ENCODE measurements at regions not wholly inside any gene's neighbourhood (a gene's known extent, or its start where the extent isn't known, plus 50 kb on each side); places are given as distances from the start of the nearest gene placed in this dataset.
"Not testable (repeated sequence)": the region's sequence is repeated elsewhere in the genome, so short reads cannot be mapped to it uniquely, and the experiment has no call there.

DNA sequence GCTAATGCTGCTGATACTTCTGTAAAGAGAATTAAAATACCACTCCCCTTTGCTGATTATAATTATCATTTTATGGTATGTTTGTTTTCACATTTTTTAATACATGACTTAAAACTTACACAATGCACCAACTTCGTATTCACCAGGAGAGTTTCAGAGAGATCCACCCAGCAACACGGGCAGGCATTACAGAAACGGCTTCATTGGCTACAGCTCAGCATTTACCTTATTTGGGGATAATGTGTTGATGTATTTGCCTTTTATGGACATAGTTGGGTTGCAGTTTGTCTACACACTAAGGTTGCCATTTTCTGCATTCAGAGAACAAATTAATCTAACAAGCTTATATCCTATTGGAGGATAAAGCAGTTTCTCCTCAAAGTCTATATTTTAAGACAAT, 423.6 kb downstream of the PRDM9 start:
- no peak overlapping the region for H3K4me3 Mint-ChIP-seq
- no peaks in the 10 kb centered on the region for H3K4me1 Mint-ChIP-seq
- H3K36me3 Mint-ChIP-seq, result no peaks in the 10 kb centered on the region
- H3K27ac Mint-ChIP-seq, result no peak overlapping the region
- DNase-seq, result no peak
- POLR2A ChIA-PET, result no interaction called here
- no peak for ATAC-seq
- no peaks in the 10 kb centered on the region for H3K27me3 Mint-ChIP-seq
- H3K9me3 Mint-ChIP-seq, result peaks cover 8 to 33% (median 18%) of the 10 kb centered on the region in 9 donors

- ATAC-seq (peak; percentile 66 to 69), DNase-seq (peak in 3 of 10 donors; percentile 0 to 26 (median 3))
- Mint-ChIP-seq H3K27ac (peak overlapping the region in 2 of 10 donors; percentile 73 to 78), H3K9me3 (peaks cover 0 to 43% (median 22%) of the 10 kb centered on the region in 9 donors), H3K4me3 (peak overlapping the region in 6 of 10 donors; percentile 49 to 88 (median 68))
- H3K4me1 Mint-ChIP-seq, H3K36me3 Mint-ChIP-seq, POLR2A ChIA-PET, H3K27me3 Mint-ChIP-seq: not testable (repeated sequence)
These were observed 444.0 kb downstream of the PRDM9 start for GRCh38 chr5:23951261-23951928.

DNA sequence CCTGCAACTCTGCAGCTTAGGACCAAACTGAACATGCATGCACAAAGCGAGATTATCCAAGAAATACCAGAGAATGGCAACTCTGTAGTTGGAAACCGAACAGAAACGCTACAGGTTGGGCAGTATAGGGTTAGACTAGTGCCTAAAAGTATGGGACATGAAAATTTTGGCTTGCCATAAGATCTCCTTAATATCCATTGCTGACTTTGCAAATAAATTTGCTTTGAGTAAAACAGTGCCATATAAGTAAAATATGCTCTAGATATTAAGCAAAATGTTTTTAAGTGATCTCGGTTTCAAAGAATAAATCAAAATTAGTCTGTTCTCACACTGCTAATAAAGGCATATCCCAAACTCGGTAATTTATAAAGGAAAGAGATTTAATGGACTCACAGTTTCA, 456.0 kb downstream of the PRDM9 start:
- Mint-ChIP-seq H3K9me3 (peaks cover 0 to 34% (median 13%) of the 10 kb centered on the region in 9 donors), H3K4me1 (no peaks in the 10 kb centered on the region), H3K36me3 (peaks cover 0 to 2% (median 0%) of the 10 kb centered on the region in 3 donors), H3K27ac (no peak overlapping the region), H3K27me3 (no peaks in the 10 kb centered on the region), H3K4me3 (no peak overlapping the region)
- POLR2A ChIA-PET, result no interaction called here
- no peak for ATAC-seq
- DNase-seq, result no peak

DNA sequence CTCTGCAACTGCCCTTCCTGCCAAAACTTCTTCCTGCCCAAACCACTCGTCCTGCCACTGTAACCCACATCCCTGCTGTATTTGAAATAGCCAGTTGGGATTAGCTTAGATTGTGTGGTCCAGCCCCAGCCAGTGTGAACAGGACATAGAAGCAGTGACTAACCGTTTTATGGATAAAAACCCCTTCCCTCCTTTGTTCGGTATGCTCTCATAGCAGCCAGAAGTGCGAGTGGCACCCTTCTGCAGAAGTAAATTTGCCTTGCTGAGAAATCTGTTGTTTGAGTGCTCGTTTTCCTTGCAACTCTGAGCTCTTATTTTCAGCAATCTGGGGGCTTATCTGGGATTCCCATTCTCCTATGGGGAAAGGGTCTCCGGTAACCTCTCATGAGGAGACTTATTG, 470.0 kb downstream of the PRDM9 start:
- POLR2A ChIA-PET, result no interaction called here
- Mint-ChIP-seq H3K9me3 (peaks cover 15 to 61% (median 33%) of the 10 kb centered on the region in 9 donors), H3K36me3 (peaks cover 0 to 29% (median 0%) of the 10 kb centered on the region in 3 donors), H3K27me3 (no peaks in the 10 kb centered on the region), H3K4me1 (no peaks in the 10 kb centered on the region), H3K27ac (no peak overlapping the region), H3K4me3 (no peak overlapping the region)
- no peak for DNase-seq
- ATAC-seq, result no peak

- peaks cover 15 to 57% (median 33%) of the 10 kb centered on the region in 9 donors for H3K9me3 Mint-ChIP-seq
- no peak for DNase-seq
- H3K36me3 Mint-ChIP-seq, result peaks cover 0 to 29% (median 0%) of the 10 kb centered on the region in 3 donors
- H3K4me3 Mint-ChIP-seq, result no peak overlapping the region
- ATAC-seq, result no peak
- POLR2A ChIA-PET, result no interaction called here
- H3K27me3 Mint-ChIP-seq, result no peaks in the 10 kb centered on the region
- no peaks in the 10 kb centered on the region for H3K4me1 Mint-ChIP-seq
- H3K27ac Mint-ChIP-seq, result no peak overlapping the region
These were observed 470.6 kb downstream of the PRDM9 start for GRCh38 chr5:23977997-23978396.

GRCh38 chr5:23991406-23991805, 484.0 kb downstream of the PRDM9 start:
- POLR2A ChIA-PET, result no interaction called here
- Mint-ChIP-seq H3K9me3 (peaks cover 2 to 34% (median 9%) of the 10 kb centered on the region in 9 donors), H3K4me3 (no peak overlapping the region), H3K36me3 (peaks cover 0 to 4% (median 0%) of the 10 kb centered on the region in 3 donors), H3K4me1 (no peaks in the 10 kb centered on the region), H3K27me3 (no peaks in the 10 kb centered on the region), H3K27ac (no peak overlapping the region)
- DNase-seq (no peak), ATAC-seq (no peak)

GRCh38 chr5:23994581-23995370, 487.4 kb downstream of the PRDM9 start:
- Mint-ChIP-seq H3K27ac (no peak overlapping the region), H3K9me3 (peaks cover 0 to 38% (median 11%) of the 10 kb centered on the region in 9 donors), H3K4me1 (no peaks in the 10 kb centered on the region), H3K27me3 (no peaks in the 10 kb centered on the region), H3K4me3 (no peak overlapping the region), H3K36me3 (peaks cover 0 to 7% (median 4%) of the 10 kb centered on the region in 3 donors)
- POLR2A ChIA-PET, result no interaction called here
- ATAC-seq (no peak), DNase-seq (no peak)

- H3K9me3 Mint-ChIP-seq, result peaks cover 0 to 30% (median 13%) of the 10 kb centered on the region in 9 donors
- ATAC-seq (no peak), DNase-seq (no peak)
- no peaks in the 10 kb centered on the region for H3K4me1 Mint-ChIP-seq
- no peak overlapping the region for H3K27ac Mint-ChIP-seq
- peaks cover 0 to 7% (median 4%) of the 10 kb centered on the region in 3 donors for H3K36me3 Mint-ChIP-seq
- H3K4me3 Mint-ChIP-seq, result no peak overlapping the region
- H3K27me3 Mint-ChIP-seq, result no peaks in the 10 kb centered on the region
- POLR2A ChIA-PET, result no interaction called here
These were observed 489.1 kb downstream of the PRDM9 start for GRCh38 chr5:23996525-23996924.

DNA sequence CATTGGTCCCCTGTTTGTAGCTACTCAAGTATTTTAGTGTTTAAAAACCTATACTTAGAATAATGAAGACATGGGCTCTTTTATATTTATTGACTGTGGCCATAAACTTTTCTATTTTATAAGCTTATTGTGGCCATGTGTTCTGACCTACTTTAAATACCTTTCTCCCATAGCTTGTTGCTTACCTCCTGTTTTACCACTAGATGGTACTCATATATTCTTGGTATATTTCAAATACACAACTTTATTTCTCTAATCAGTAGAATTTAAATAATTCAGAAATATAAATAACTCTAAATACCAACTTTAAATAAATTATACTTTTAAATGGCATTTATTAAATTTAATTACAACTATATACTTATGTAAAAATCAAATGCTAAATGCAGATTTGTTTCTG, 498.0 kb downstream of the PRDM9 start:
- POLR2A ChIA-PET, result no interaction called here
- ATAC-seq (no peak), DNase-seq (no peak)
- Mint-ChIP-seq H3K27me3 (no peaks in the 10 kb centered on the region), H3K4me1 (no peaks in the 10 kb centered on the region), H3K9me3 (peaks cover 3 to 22% (median 14%) of the 10 kb centered on the region in 9 donors), H3K27ac (no peak overlapping the region), H3K4me3 (no peak overlapping the region), H3K36me3 (no peaks in the 10 kb centered on the region)

GRCh38 chr5:24017710-24018109, 510.3 kb downstream of the PRDM9 start:
- peaks cover 0 to 31% (median 9%) of the 10 kb centered on the region in 9 donors for H3K9me3 Mint-ChIP-seq
- POLR2A ChIA-PET, H3K36me3 Mint-ChIP-seq, H3K4me3 Mint-ChIP-seq, H3K27me3 Mint-ChIP-seq, H3K27ac Mint-ChIP-seq, DNase-seq, ATAC-seq, H3K4me1 Mint-ChIP-seq: not testable (repeated sequence)

DNA sequence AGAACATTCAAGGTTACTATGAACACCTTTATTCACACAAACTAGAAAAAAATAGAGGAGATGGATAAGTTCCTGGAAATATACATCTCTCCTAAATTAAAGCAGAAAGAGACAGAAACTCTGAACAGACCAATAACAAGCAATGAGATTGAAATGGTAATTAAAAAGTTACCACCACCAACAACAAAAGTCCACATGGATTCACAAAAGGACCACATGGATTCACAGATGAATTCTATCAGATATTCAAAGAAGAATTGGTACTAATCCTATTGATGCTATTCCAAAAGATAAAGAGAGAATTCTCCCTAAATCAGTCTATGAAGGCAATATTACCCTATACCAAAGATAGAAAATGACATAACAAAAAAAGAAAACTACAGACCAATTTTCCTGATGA, 518.9 kb downstream of the PRDM9 start:
- no peak overlapping the region for H3K27ac Mint-ChIP-seq
- H3K9me3 Mint-ChIP-seq, result peaks cover 14 to 70% (median 41%) of the 10 kb centered on the region in 9 donors
- POLR2A ChIA-PET, result no interaction called here
- no peaks in the 10 kb centered on the region for H3K27me3 Mint-ChIP-seq
- H3K4me3 Mint-ChIP-seq, result no peak overlapping the region
- H3K4me1 Mint-ChIP-seq, result no peaks in the 10 kb centered on the region
- ATAC-seq (no peak), DNase-seq (no peak)
- H3K36me3 Mint-ChIP-seq, result peaks cover 0 to 8% (median 0%) of the 10 kb centered on the region in 3 donors

DNA sequence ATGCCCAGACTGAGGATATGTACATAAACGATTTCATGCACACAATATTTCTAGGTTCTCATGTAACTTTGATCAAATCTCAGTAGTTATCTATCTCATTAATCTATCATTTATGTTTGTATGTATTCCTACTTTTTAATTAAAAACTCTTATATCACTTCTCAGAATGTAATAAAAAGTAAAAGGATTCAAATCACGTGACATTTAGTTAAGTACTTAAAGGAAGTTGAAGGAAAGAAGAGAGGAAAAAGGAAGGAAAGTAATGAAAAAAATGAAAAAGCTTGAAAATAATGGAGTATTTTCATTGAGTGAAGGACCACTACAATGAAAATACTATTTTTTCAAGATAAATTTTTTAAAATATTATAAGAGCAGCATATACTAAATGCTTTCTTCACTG, 535.3 kb downstream of the PRDM9 start:
- no peak overlapping the region for H3K27ac Mint-ChIP-seq
- H3K27me3 Mint-ChIP-seq, result no peaks in the 10 kb centered on the region
- no peaks in the 10 kb centered on the region for H3K4me1 Mint-ChIP-seq
- DNase-seq, result no peak
- peaks cover 0 to 7% (median 0%) of the 10 kb centered on the region in 3 donors for H3K36me3 Mint-ChIP-seq
- no peak for ATAC-seq
- H3K4me3 Mint-ChIP-seq, result no peak overlapping the region
- POLR2A ChIA-PET, result no interaction called here
- H3K9me3 Mint-ChIP-seq, result peaks cover 0 to 38% (median 19%) of the 10 kb centered on the region in 9 donors

DNA sequence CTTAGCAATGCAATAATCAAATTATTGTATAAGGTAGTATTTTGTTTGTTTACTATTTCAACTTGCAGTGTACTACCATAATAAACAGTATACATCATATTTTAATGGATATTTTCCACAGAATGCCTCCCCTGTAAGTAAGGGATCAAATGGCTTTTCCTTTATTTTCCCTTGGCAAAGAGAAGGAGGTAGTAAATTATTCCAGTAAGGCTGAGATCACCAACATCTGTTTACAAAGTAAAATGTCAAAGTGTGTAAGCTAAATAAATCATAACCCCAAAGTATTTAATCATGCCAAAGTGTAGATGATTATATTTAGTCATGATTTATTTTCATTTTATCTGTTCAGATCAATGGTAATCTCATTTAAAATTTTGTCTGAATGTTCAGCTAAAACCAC, 537.6 kb downstream of the PRDM9 start:
- no peak overlapping the region for H3K4me3 Mint-ChIP-seq
- no peak for DNase-seq
- H3K36me3 Mint-ChIP-seq, result peaks cover 0 to 12% (median 0%) of the 10 kb centered on the region in 3 donors
- peaks cover 0 to 25% (median 16%) of the 10 kb centered on the region in 9 donors for H3K9me3 Mint-ChIP-seq
- H3K27me3 Mint-ChIP-seq, result no peaks in the 10 kb centered on the region
- H3K4me1 Mint-ChIP-seq, result no peaks in the 10 kb centered on the region
- no peak overlapping the region for H3K27ac Mint-ChIP-seq
- no peak for ATAC-seq
- POLR2A ChIA-PET, result no interaction called here
